Endothelial cell of umbilical vein (primary cell): ENCODE measurements at regions not wholly inside any gene's neighbourhood (a gene's known extent, or its start where the extent isn't known, plus 50 kb on each side); places are given as distances from the start of the nearest gene placed in this dataset.

Experiments used
- BruUV-seq: library from RNA; stranded (reverse); fragments of 400-500 nt; replicated peaks from 2 replicates; lab custom pipeline; 2021; lab: Mats Ljungman, UMichigan
- CTCF ChIA-PET: fragments of 300-600, 350-600 bp; sonication (Branson Sonifier 250); formaldehyde crosslinking; loops from one replicate; lab custom pipeline; 2021; ENCODE audit warnings: antibody characterized with exemption, inconsistent platforms; lab: Charles Lee
- POLR2A ChIA-PET: fragments of 300-600, 350-600 bp; sonication (Branson Sonifier 250); formaldehyde crosslinking; loops from one replicate; lab custom pipeline; 2021; ENCODE audit warnings: antibody characterized with exemption, inconsistent platforms; lab: Charles Lee
- DNase-seq: peaks from one replicate; pipeline ENCODE4 v3.0.0-alpha.2; 2011; ENCODE audit warnings: low read depth, low spot score
- FAIRE-seq: peaks from 2 replicates; lab custom pipeline; 2011; peaks lifted over from hg19 to GRCh38; lab: Jason Lieb, UNC
- H2AFZ ChIP-seq: 2 replicates; pipeline ENCODE4 v1.6.0; 2012; ENCODE audit warnings: low read depth, low read length, control low read depth, inconsistent platforms
- H3K27ac ChIP-seq: 2 replicates; pipeline ENCODE4 v1.5.1; 2011; ENCODE audit warnings: low read depth, mild to moderate bottlenecking, control low read depth, low read length, moderate library complexity; ENCODE audit not compliant: insufficient read depth
- H3K27me3 ChIP-seq, 2 experiments: 2 replicates each; pipeline versions ENCODE4 v1.6.0 to v1.6.1; 2011; ENCODE audit warnings: low read length in 2 of 2, mixed read lengths in 1 of 2; ENCODE audit not compliant: control insufficient read depth in 2 of 2, insufficient read depth in 2 of 2
- H3K36me3 ChIP-seq, 2 experiments: 2 replicates in 1 of 2; 3 replicates in 1 of 2; pipeline ENCODE4 v1.5.1; 2011; ENCODE audit warnings: low read length in 2 of 2, mild to moderate bottlenecking in 1 of 2, moderate library complexity in 1 of 2; ENCODE audit not compliant: control insufficient read depth in 2 of 2, insufficient read depth in 2 of 2; ENCODE audit errors: extremely low read depth in 1 of 2
- H3K4me1 ChIP-seq: 3 replicates; pipeline ENCODE4 v1.5.1; 2011; ENCODE audit warnings: mild to moderate bottlenecking, low read length; ENCODE audit not compliant: control insufficient read depth, insufficient read depth; ENCODE audit errors: extremely low read depth
- H3K4me2 ChIP-seq: 2 replicates; pipeline ENCODE4 v1.6.1; 2011; ENCODE audit warnings: low read length, control low read depth, mixed read lengths; ENCODE audit not compliant: insufficient read depth
- H3K4me3 ChIP-seq, 3 experiments: fragments of 200-600 bp in 1 of 3; sonication (generic), shearing (Covaris generic) in 1 of 3; replicated peaks in 1 of 3; 2 replicates each; pipeline ENCODE4 v1.5.1; 2011 to 2016; ENCODE audit warnings: control low read depth in 3 of 3, low read length in 3 of 3, mild to moderate bottlenecking in 2 of 3, inconsistent platforms in 1 of 3, low read depth in 1 of 3, moderate library complexity in 1 of 3; ENCODE audit not compliant: insufficient read depth in 1 of 3
- H3K79me2 ChIP-seq: 2 replicates; pipeline ENCODE4 v1.6.0; 2012; ENCODE audit warnings: low read length, inconsistent platforms; ENCODE audit not compliant: control insufficient read depth, insufficient read depth
- H3K9ac ChIP-seq: replicated peaks from 2 replicates; pipeline ENCODE3; 2011; ENCODE audit warnings: low read length, control low read depth; ENCODE audit not compliant: insufficient read depth; ENCODE audit errors: extremely low read depth
- H3K9me1 ChIP-seq: replicated peaks from 3 replicates; pipeline ENCODE4 v1.6.0; 2011; ENCODE audit warnings: mild to moderate bottlenecking, low read length; ENCODE audit not compliant: control insufficient read depth, insufficient read depth; ENCODE audit errors: extremely low read depth
- H3K9me3 ChIP-seq: replicated peaks from 2 replicates; pipeline ENCODE4 v1.5.1; 2012; ENCODE audit warnings: low read length, inconsistent platforms; ENCODE audit not compliant: control insufficient read depth, insufficient read depth
- H4K20me1 ChIP-seq: replicated peaks from 2 replicates; pipeline ENCODE3; 2011; ENCODE audit warnings: mild to moderate bottlenecking, low read length; ENCODE audit not compliant: control insufficient read depth, insufficient read depth; ENCODE audit errors: extremely low read depth
- FOS ChIP-seq: IDR thresholded peaks from 2 replicates; pipeline ENCODE4 v1.6.1; 2011; ENCODE audit warnings: mild to moderate bottlenecking, low read length, moderate library complexity, borderline replicate concordance; ENCODE audit not compliant: insufficient read depth
- JUN ChIP-seq: IDR thresholded peaks from 2 replicates; pipeline ENCODE4 v1.6.1; 2011; ENCODE audit warnings: borderline replicate concordance, low read depth; ENCODE audit not compliant: insufficient read length, insufficient read depth
- POLR2A ChIP-seq: IDR thresholded peaks from 2 replicates; pipeline ENCODE4 v1.6.1; 2012; ENCODE audit warnings: low read depth, mild to moderate bottlenecking, control low read depth, low read length
- POLR2AphosphoS5 ChIP-seq: IDR thresholded peaks from 2 replicates; pipeline ENCODE4 v1.6.1; 2012; ENCODE audit warnings: low read depth, mild to moderate bottlenecking, control low read depth, low read length, moderate library complexity; ENCODE audit not compliant: insufficient read depth
- dilution Hi-C: fragments of 300-500 bp; cut with MboI; formaldehyde crosslinking; loops from one replicate; pipeline ENCODE4 v1.15.0; 2019; ENCODE audit warnings: low sequenced_read_pairs; ENCODE audit not compliant: extremely low pct_ligation_motif_present
- intact Hi-C: fragments of 100-400 bp; cut with micrococcal nuclease; formaldehyde crosslinking; loops from one replicate; pipeline ENCODE4 v1.10.0; 2022

DNA sequence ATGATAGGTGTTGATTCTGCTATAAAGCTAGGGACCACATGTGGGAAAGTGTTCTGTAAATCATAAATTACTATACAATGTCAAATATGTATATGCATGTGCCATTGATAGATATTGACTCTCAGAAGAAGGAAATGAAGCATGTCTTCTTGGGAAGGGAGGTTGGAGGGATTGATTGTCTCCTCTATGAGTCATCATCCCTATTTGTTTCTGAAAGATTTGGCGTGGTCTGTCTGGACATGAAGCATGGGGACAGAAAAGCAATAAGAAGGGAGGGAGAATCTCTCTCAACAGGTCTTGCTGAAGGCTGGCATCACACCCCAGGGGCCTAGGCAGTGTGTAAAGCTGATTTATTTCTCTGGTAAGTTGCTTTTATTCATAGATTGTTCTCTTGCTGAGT, 98.0 kb upstream of the KCNJ6 start:
- intact Hi-C loops (no loop called here), dilution Hi-C loops (no loop called here)
- Histone ChIP-seq H3K4me1 (no peaks in the 10 kb centered on the region), H3K9me3 (no peaks in the 10 kb centered on the region), H3K27ac (no peak overlapping the region), H2AFZ (no peak overlapping the region), H3K4me2 (no peak overlapping the region), H3K36me3 (no peaks in the 10 kb centered on the region), H3K4me3 (no peak overlapping the region), H3K27me3 (no peaks in the 10 kb centered on the region), H3K9me1 (no peaks in the 10 kb centered on the region), H4K20me1 (no peaks in the 10 kb centered on the region), H3K79me2 (no peaks in the 10 kb centered on the region), H3K9ac (no peak overlapping the region)
- DNase-seq (no peak), FAIRE-seq (no peak)
- TF ChIP-seq FOS, result peak; percentile 52
- TF ChIP-seq POLR2AphosphoS5, result no peak
- ChIA-PET CTCF (no interaction called here), POLR2A (no interaction called here)
- no TSS peak for BruUV-seq

DNA sequence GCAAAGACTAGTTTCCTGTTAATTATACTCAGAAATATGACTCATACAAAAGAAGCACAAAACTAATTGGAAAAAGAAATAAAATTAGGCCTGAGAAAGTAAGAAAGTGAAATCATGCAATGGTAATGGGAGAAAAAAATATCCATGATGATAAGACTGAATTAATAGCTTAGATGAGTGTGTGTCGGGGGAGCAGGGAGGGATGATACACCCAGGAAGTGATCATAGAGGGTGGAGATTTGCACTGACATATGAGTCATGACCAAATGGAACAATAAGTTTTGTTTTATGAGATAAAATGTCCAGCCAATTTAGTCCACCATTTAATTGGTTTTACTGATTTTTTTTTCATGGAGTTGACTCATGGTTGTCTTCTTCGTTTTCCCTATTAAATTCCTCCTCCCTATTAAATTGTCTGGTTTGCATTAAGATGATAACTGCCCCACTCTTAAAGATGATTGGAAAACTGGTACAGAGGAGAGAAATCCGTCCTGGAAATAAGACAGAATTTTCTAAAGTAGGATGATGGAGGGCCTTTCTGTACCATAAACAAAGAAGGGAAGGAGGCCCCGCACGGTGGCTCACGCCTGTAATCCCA, 111.7 kb upstream of the KCNJ6 start:
- H3K27me3 ChIP-seq, result peaks cover 2% of the 10 kb centered on the region in 2 experiments
- intact Hi-C loops, result no loop called here
- no peak overlapping the region for H3K4me3 ChIP-seq
- no peaks in the 10 kb centered on the region for H3K9me3 ChIP-seq
- ChIA-PET POLR2A (no interaction called here), CTCF (no interaction called here)
- FAIRE-seq, result peak; percentile 15
- TF ChIP-seq JUN, result no peak
- no peak for TF ChIP-seq POLR2A
- peak; percentile 80 for TF ChIP-seq FOS
- no peak overlapping the region for H3K4me2 ChIP-seq
- H2AFZ ChIP-seq, result no peak overlapping the region
- no peak overlapping the region for H3K9ac ChIP-seq
- no peak overlapping the region for H3K27ac ChIP-seq
- DNase-seq, result peak; percentile 28
- no peaks in the 10 kb centered on the region for H4K20me1 ChIP-seq
- peaks cover 4% of the 10 kb centered on the region for H3K4me1 ChIP-seq
- no peaks in the 10 kb centered on the region for H3K9me1 ChIP-seq
- H3K36me3 ChIP-seq, result no peaks in the 10 kb centered on the region
- H3K79me2 ChIP-seq, result no peaks in the 10 kb centered on the region
- BruUV-seq, result no TSS peak
- dilution Hi-C loops, result no loop called here
